ENCODE measurements at regions not wholly inside any gene's neighbourhood (a gene's known extent, or its start where the extent isn't known, plus 50 kb on each side); places are given as distances from the start of the nearest gene placed in this dataset.

- TF ChIP-seq EP300 (IDR thresholded peaks at IDR 0.05; ENCODE audit: low read depth): no peak
- no peak for TF ChIP-seq CTCF (IDR thresholded peaks at IDR 0.05)
- TF ChIP-seq POLR2A (IDR thresholded peaks at IDR 0.05): no peak
- TF ChIP-seq POLR2AphosphoS5 (IDR thresholded peaks at IDR 0.05): no peak
Observed at GRCh38 chr4:58127680-58128079, 1017.5 kb upstream of the IGFBP7 start.

Data from transverse colon (tissue), 4 donors.